ENCODE measurements at regions not wholly inside any gene's neighbourhood (a gene's known extent, or its start where the extent isn't known, plus 50 kb on each side); places are given as distances from the start of the nearest gene placed in this dataset.
A peak's percentile ranks its signal among the peaks of the same experiment; 100 is the strongest.
"Not testable (repeated sequence)": the region's sequence is repeated elsewhere in the genome, so short reads cannot be mapped to it uniquely, and the experiment has no call there.

GRCh38 chr10:118805146-118805545 lies 50.4 kb upstream of the CACUL1 start:
- DNase-seq, result no peak

GRCh38 chr10:118807512-118808305 lies 52.9 kb upstream of the CACUL1 start:
- no peak for DNase-seq

GRCh38 chr10:118808601-118809356 lies 54.0 kb upstream of the CACUL1 start:
- DNase-seq, result no peak

GRCh38 chr10:118809357-118810220 lies 54.8 kb upstream of the CACUL1 start:
- DNase-seq, result no peak

- DNase-seq, result no peak
Measured at GRCh38 chr10:118810796-118811505, 56.2 kb upstream of the CACUL1 start.

GRCh38 chr10:118811675-118812392 lies 57.1 kb upstream of the CACUL1 start:
- DNase-seq, result no peak

- DNase-seq, result no peak
Measured at GRCh38 chr10:118812393-118812740, 57.6 kb upstream of the CACUL1 start.

GRCh38 chr10:118813001-118813400 lies 58.2 kb upstream of the CACUL1 start:
- DNase-seq, result not testable (repeated sequence)

- DNase-seq, result no peak
Measured at GRCh38 chr10:118816471-118817168, 61.9 kb upstream of the CACUL1 start.

GRCh38 chr10:118817328-118818068 lies 62.7 kb upstream of the CACUL1 start:
- DNase-seq, result no peak

- no peak for DNase-seq
Measured at GRCh38 chr10:118818621-118819221, 64.0 kb upstream of the CACUL1 start.

- no peak for DNase-seq
Measured at GRCh38 chr10:118820326-118821116, 65.8 kb upstream of the CACUL1 start.

- DNase-seq, result no peak
Measured at GRCh38 chr10:118823256-118823907, 68.6 kb upstream of the CACUL1 start.

GRCh38 chr10:118827053-118827452 lies 72.3 kb upstream of the CACUL1 start:
- DNase-seq, result no peak

- no peak for DNase-seq
Measured at GRCh38 chr10:118827466-118828155, 72.8 kb upstream of the CACUL1 start.

- DNase-seq, result peak; percentile 33 to 66
Measured at GRCh38 chr10:118832241-118832651, 77.5 kb upstream of the CACUL1 start.

GRCh38 chr10:118834370-118834769 lies 79.6 kb upstream of the CACUL1 start:
- not testable (repeated sequence) for DNase-seq
